ENCODE measurements at regions not wholly inside any gene's neighbourhood (a gene's known extent, or its start where the extent isn't known, plus 50 kb on each side); places are given as distances from the start of the nearest gene placed in this dataset.
"Not testable (repeated sequence)": the region's sequence is repeated elsewhere in the genome, so short reads cannot be mapped to it uniquely, and the experiment has no call there.

DNA sequence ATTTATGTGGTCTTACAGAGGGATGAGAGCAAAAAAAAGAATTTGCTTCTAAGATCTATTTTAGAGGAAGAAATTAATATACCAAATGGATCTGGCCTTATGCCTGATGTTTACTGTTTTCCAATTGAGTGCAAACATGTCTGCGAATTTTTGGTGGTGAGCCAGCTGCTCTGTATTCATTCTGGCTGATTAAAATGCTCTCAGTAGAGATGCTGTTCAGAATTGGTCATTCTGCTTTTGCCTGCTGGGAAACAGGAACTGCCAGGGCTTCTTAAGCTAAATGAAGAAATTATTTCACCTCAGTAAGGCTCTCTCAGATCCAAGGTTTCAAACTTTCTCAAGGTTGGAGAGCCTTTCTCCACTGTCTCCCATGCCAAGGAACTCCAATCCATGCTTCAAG, 132.0 kb upstream of the SV2C start:
- DNase-seq, result peak in 22 of 56 donors; percentile 0 to 70 (median 5)

DNA sequence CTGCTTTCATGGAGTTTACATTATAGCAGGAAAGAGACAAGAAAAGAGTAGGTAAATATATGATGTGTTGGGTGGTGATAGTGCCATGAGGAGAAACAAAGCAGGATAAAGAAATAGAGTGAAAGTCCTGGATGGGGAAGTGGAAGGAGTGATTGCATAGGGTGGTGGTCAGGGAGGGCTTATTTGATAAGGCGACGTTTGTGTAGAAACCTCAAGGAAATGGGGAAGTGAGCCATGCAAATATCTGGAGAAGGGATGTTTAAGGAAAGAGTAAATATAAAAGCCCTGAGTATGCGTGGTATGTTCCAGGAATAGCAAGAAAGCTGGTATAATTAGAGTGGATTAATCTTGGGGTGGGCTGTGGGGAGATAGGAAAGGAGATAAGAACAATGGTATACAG, 134.7 kb upstream of the SV2C start:
- DNase-seq, result no peak

DNA sequence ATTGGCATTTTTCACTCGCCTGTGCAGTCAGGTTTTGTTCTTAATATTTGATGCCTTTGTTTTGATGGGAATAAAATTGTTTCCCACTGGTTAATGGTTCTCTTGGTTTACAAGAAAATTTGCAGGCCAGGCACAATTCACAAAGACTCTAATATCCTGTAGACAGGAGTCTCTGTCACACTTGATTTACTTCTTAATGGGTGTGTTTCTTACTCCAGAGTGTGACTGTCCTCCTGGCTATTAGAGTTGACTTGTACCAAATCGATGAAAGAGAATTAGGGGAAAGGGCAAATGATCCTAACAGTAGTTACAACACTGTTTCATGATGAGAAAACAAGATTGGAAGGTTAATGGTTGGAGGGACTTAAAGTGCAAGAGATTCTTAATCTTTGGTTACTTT, 142.8 kb upstream of the SV2C start:
- no peak for DNase-seq

DNA sequence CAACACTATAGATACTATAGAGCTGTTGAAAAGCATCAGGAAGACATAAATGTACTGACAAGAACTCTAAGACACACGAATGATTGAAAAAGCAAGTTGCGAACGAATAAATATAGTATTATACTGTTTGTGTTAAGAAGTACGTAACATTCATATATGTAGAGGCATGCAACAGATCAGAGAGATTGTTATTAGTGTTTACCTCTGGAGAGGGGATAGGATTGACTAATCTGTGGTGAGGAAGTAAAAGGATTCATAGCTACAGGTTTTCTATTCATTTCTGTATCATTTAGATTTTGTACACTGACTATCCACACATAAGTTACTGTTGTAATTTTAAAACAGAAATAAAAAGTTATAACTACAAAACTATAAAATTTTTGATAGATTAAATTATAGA, 147.6 kb upstream of the SV2C start:
- DNase-seq, result no peak

DNA sequence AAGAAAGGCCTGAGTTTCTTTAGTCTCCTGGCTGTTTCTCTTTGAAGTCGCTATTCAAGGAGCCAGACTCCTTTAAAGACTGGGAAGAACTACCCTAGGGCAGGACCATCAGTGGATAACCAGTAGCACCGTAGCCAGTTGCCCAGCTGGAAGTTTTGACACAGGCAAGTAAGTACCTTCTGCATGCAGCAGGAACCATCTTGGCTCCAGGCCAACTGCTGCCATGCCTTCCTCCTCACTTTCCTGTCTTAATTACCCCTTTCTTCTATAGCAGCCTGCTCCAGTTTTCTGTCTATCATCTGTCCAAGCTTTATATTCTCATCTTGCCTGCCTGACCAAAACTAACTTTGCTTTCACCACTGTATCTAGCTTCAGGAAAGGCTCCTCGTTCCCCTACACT, 149.7 kb upstream of the SV2C start:
- DNase-seq, result no peak

DNA sequence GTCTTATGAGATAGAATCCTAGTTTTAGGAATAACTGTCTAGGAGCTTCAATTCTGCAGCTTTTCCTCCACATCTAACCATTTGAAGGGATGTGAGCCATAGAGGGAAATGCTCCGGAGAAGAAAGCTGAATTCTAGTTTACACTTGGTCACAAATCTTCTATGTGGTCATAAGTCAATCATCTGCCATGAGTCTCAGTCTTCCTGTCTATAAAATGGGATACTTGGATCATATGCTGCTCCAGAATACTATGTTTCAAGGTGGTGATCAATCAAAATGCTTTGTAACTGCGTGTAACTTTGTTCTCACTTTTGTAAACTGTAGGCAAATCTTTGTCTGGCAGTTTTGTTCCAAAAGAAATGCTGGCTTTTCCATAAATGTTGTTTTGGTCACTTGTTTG, 152.0 kb upstream of the SV2C start:
- DNase-seq, result no peak

DNA sequence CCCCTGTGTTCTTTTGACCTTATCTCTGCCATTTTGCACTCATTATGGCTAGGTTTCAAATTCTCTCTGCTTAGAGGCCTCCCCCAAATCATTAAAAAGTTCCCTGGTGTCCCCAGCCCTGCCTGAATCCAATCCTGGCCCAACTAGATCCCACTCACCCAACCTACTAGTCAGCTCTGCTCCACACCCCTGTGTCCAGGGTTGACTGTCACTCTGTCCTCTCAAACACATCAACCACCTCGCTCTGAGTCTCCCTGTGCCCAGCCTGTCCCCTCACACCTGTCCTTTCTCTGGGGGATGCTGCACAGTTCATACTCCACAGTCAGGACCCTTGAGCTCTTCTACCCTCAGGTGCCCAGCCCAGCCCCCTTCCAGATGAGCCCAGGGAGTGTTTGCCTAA, 154.2 kb upstream of the SV2C start:
- DNase-seq, result no peak

DNA sequence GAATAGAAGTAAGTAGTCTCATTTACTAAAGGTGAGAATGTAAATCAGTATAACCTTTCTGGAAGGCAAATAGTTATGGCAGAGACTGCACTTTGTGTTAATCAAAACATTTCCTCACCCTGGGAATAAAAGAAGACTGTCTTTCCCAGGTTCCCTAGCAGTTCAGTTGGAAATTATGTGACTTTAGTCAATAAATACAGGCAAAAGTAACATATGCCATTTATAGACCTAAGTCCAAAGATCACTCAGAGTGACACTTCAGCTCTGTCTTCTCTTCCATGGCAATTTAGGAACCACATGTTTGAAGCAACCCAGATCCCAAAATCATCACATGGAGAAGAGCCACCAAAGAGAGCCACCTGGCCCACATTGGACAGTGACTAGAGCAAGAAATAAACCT, 160.7 kb upstream of the SV2C start:
- DNase-seq, result no peak

DNA sequence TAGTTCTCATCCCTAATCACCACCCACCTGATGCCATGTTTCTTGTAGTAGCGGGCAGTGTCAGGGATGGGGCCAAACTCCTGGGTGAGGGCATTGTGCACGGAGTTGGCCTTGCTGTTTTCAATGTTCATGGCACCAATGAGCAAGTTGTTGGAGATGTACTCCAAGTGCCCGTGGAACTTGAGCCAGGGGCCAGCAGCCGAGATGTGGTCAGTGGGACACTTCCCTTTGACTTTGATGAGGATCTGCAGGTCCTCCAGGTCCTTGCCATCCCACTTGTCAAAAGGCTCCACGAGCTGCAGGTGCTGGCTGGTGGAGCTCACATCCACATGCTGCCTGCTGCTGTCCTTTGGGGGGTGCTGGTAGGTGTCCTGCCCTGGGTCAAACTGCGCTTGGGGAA, 162.2 kb upstream of the SV2C start:
- no peak for DNase-seq

DNA sequence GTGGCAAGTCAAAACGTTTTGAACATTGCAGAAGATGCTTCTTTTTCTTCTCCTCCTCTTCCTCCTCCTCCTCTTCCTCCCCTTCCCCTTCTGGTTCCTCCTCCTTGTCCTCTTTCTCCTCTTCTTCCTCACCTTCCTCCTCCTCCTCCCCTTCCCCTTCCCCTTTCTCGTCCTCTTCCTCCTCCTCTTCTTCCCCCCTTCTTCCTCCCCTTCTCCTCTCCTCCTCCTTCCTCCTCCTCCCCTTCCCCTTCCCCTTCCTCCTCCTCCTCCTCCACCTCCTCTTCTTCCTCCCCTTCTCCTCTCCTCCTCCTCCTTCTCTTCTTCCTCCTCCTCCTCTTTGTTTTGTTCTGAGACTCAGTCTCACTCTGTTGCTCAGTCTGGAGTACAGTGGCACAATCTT, 167.0 kb upstream of the SV2C start:
- DNase-seq, result no peak

DNA sequence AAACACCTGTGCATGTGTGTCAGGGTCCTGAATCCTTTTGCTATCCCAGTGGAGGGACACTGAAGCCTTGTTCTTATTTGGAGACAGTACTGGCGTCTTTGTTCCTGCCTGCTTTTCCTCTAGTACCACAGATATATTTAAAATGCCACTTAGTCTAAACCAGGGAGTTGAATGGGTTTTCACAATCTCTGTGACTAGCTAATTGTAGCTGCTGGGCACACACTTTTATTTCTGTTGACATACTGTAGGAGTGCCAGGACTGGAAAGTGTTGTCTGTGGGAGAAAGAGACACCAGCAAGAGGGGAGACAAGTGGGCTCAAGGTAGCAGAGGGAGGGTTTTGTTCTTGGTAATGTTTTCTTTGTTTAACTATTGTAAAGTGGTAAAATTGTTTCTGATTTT, 174.0 kb upstream of the SV2C start:
- DNase-seq, result no peak

DNA sequence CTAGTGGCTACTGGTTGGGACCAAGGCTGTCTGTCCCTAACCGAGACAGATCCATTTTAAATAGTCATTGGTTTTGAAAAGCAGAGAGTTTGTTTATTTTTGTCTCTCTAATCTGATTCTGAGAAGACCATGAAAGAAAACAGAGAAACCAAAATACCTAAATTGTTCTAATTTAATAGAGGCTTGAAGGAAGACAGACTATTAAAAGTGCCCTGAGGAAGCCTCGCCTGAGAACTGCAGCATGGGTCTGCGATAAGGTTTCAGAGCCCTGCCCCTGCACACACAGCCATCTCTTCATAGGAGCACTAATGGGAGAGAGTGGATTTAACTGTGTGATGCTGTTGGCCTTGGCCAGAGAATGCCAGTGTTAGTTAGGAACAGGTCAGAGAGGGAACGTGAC, 175.5 kb upstream of the SV2C start:
- no peak for DNase-seq

DNA sequence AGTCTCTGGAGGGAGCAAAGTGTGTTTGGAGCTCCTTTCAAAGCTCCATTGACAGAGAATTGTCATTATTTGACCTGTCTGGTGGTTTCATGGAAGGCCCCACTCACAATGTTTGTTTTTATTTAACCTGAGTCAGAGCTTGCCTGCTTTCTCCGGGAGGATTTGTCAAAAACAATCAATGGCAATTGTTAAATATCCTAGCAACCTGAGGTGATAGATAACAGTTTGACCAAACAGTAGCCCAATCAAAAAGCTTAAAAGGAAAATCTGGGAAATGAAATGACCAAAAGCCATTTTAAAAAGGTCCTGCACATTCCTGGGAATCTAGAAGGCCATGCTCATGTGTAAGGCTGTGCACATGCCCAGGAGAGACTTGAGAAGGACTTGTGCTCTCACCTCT, 177.2 kb upstream of the POC5 start:
- DNase-seq, result no peak

DNA sequence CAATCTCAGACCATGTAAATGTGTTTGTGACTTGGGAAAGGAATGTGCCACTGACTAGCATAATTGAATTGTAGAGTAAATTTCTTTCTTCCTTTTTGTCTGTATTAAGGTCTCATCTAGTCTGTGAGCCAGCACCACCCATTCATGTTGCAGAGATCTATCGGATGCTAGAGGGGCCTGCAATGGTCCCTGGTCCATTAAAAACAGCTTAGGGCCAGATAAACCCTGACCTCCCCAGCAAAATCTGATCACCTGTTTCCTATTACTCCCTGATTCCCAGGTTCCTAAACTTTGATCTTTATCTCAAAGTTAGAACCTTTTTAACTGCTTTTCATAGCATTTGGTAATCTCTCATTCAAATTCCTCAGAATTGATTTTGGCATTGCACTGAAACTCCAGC, 174.5 kb upstream of the POC5 start:
- DNase-seq, result no peak

DNA sequence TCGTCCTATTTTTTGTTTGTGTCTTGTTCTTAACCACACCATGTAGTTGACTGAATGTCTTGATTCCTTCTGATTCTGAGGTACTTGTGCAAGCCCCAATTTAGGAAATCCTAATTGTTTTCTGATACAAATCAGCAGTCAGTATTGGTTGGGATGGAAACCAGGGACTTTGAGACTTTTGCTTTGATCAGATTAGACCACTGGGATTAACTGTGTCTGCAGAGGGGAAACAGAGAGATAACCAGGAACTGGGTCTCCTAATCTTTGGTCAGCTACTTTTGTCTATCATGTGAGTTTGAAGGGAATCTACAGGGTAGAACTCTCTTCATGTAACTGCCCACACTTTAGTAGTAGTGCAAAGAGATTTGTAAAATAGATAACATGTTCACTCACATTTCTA, 173.8 kb upstream of the POC5 start:
- DNase-seq, result no peak

DNA sequence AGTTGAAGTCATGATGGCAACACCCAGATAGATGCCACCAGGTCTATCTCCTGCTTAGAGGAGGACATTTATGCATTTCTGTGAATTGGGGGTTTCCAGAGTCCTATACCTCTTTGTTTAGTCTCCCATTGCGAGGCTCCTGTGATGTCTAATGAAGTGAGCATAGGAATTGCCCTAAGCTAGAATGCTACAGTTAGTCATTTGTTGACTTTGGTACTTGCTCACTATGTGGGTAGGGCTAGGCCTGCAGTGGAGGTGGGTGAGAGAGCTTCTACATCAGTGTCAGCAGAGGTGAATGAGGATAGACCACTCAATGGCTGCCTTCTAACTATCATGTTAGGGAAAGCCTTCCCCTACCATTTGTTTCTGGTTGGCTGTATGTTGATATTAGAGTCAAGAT, 173.3 kb upstream of the POC5 start:
- DNase-seq, result no peak

DNA sequence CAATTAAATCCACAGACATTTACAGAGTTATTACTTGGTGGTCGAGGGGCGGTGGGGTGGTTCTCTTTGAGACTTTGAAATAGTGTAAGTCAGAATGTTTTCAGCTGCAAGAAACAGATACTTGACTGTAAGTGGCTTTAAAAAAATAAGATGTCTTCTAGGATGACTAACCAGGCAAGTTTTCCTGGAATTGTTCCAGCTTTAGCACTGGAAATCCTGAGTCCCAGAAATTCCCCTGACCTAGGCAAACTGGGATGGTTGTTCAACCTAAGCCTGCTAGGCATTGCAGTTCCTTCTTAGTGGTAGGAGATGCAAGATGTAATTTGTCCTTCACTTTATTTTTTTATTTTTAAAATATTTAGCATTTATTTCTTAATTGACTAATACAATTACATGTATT, 169.5 kb upstream of the POC5 start:
- DNase-seq, result no peak

DNA sequence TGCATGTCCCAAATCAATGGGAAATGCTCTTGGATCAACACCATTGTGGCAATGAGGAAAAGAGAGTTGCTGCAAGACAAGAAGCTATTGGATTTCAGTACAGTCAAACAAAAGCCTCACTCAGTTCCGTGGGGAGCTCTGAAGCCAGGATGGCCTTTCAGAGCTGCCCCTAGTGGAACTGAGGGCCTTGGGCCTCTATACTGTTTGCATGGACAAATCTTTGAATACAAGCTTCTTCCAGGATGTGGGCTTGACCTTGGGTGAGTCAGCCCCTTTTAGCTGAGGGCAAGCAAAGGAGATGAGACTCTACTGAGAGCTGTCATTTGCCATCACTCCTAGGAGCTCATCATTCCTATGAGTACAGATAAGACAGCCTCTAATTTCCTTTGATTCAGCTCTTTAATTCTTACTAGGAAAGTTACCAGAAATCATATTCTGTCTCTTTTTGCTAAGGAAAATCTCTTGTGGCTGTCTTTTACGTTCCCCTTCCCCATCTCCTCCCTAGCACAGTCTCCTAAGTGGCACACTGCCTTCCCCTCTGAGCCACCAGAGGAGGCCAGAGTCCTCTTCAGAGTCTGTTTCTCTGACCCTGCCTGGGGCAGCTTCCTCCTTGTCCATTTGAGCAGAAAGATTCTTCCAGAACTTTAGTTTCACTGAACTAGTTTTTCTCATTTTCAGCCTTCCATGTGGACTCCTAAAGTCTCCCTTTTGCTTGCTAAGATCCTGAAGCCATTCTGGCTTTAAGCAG, 168.8 kb upstream of the POC5 start:
- peak in 5 of 56 donors; percentile 0 to 19 (median 1) for DNase-seq

DNA sequence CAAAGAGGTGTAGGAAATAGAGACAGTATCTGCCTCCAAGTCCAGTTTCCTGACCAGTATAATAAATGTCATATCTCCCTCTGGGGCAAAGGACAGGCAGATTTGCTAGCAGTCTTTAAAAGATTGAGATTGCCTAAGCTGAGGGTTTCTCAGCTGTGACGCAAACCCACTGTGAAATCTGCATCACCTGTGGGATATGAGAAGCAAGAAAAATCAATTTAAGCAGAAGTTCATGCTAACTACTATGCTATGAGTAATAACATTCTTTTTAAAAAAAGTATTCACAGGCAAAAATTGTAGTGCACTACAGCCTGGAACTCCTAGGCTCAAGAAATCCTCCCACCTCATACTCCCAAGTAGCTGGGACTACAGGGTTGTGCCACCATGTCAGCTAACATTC, 168.1 kb upstream of the POC5 start:
- DNase-seq, result peak in 11 of 56 donors; percentile 2 to 29 (median 11)

DNA sequence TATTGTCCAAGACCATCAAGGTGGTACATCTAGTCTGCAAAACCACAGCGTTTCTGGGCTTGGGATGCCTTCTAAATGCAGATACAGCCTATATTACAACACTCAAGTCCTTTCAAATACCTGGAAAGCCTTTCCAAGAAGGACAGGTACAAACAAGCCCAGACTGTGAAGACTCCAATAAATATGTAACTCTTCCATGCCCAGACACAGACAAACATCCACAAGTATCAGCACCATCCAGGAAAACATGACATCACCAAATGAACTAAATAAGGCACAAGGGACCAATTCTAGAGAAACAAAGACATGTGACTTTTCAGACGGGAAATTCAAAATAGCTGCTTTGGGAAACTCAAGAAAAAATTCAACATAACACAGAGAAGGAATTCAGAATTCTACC, 152.7 kb upstream of the POC5 start:
- no peak for DNase-seq

DNA sequence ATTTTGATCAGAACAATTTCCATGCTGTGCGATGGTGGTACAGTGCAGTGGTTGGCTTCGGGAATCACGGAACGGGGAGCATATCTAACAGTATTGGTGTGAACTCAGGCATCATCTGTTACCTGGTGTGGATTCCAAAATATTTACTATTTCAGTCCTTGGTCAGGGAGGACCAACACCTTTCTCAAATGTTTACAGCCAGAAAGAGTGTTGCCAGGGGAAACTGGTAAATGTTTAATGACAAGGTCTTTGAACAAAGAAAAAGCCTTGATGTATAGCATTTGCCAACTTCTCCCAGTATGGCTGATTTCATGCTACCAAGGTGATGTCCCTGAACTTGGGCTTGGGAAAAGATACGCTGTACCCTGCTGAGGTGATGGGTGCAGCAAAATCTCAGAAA, 145.6 kb upstream of the POC5 start:
- no peak for DNase-seq

DNA sequence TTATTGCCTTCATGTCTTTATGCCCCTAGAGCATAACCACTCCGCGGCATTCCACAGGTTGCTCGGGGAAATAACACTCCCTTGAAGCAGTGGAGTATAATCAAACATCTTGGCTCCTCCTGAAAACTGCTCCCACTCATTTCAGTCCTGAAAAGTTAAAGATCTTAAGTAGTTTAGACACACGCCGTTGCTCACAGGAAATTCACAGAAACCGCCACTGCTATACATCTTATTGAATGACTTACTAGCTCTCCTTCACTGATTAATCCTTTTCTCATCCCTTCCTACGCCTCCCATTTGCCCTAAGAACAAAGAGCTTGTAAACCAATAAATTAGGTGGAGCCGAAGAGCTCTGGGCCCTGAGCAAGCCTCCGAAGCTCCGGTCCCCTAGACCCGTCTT, 142.4 kb upstream of the POC5 start:
- DNase-seq, result not testable (repeated sequence)

DNA sequence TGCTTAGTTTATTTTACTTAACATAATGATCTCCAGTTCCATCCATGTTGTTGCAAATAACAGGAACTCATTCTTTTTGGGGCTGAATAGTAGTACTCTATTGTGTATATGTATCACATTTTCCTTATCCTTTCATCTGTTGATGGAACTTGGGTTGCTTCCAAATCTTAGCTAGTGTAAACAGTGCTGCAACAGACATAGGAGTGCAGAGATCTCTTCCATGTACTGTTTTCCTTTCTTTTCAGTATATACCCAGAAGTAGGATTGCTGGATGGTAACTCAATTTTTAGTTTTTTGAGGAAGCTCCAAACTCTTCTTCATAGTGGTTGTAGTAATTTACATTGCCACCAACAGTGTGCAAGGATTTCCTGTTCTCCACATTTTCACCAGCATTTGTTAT, 138.8 kb upstream of the POC5 start:
- DNase-seq, result no peak

DNA sequence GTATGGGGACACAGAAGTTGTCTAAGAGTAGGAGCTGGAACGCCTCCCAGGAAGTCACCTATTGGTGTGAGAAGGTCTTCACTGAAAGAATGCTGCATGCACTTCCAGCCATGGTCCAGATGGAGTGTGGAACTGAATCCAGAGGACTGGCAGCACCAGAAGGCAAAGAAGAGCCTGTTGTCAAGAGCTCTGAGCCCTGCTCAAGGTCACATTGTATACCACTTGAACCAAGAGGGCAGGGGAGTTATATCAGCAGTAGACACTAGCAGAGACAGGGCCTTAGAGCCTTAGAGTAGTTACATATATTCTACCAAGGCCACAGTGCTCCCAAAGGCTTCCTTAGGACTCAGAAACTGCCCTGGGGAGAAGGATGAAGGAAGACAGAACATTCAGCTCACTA, 130.8 kb upstream of the POC5 start:
- no peak for DNase-seq
